GM23338 (cell line): ENCODE measurements at regions not wholly inside any gene's neighbourhood (a gene's known extent, or its start where the extent isn't known, plus 50 kb on each side); places are given as distances from the start of the nearest gene placed in this dataset.
"Not testable (repeated sequence)": the region's sequence is repeated elsewhere in the genome, so short reads cannot be mapped to it uniquely, and the experiment has no call there.

Experiments
- CREB1 ChIP-seq: fragments of 250-450 bp; sonication (Bioruptor Pico); IDR thresholded peaks from 2 replicates; pipeline ENCODE4 v1.5.0; 2020; ENCODE audit warnings: low read depth, mild to moderate bottlenecking, moderate library complexity
- EZH2 ChIP-seq: fragments of 200-600 bp; sonication (generic); IDR thresholded peaks from one replicate; pipeline ENCODE4 v1.8.0; 2017; ENCODE audit warnings: antibody characterized with exemption, mild to moderate bottlenecking, low read depth; ENCODE audit not compliant: unreplicated experiment
- POLR2AphosphoS5 ChIP-seq: IDR thresholded peaks from 2 replicates; pipeline ENCODE4 v1.6.1; 2016; ENCODE audit warnings: antibody characterized with exemption, low read depth
- TF ChIP-seq, protein P1 (sequence below), 2 experiments: fragments of 200-600 bp in 1 of 2; sonication (generic) in 1 of 2; conservative IDR thresholded peaks; 2 replicates each; pipeline versions ENCODE4 v1.5.1 to v1.6.1; 2016 to 2017; ENCODE audit warnings: antibody characterized with exemption in 2 of 2, low read depth in 2 of 2, mild to moderate bottlenecking in 2 of 2, moderate library complexity in 1 of 2
- TF ChIP-seq, protein P2 (sequence below): IDR thresholded peaks from one replicate; pipeline ENCODE4 v1.6.1; 2018; ENCODE audit warnings: antibody characterized with exemption; ENCODE audit not compliant: unreplicated experiment

DNA sequence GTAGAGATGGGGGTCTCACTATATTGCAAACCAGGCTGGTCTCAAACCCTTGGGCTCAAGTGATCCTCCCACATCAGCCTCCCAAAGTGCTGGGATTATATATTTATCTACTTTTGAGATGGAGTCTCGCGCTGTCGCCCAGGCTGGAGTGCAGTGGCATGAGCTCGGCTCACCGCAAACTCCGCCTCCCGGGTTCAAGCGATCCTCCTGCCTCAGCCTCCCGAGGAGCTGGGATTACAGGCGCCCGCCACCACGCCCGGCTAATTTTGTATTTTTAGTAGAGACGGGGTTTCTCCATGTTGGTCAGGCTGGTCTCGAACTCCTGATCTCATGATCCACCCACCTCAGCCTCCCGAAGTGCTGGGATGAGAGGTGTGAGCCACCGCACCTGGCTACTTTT, 80.1 kb upstream of the PPP2R3B start:
- TF ChIP-seq, protein P1, sequence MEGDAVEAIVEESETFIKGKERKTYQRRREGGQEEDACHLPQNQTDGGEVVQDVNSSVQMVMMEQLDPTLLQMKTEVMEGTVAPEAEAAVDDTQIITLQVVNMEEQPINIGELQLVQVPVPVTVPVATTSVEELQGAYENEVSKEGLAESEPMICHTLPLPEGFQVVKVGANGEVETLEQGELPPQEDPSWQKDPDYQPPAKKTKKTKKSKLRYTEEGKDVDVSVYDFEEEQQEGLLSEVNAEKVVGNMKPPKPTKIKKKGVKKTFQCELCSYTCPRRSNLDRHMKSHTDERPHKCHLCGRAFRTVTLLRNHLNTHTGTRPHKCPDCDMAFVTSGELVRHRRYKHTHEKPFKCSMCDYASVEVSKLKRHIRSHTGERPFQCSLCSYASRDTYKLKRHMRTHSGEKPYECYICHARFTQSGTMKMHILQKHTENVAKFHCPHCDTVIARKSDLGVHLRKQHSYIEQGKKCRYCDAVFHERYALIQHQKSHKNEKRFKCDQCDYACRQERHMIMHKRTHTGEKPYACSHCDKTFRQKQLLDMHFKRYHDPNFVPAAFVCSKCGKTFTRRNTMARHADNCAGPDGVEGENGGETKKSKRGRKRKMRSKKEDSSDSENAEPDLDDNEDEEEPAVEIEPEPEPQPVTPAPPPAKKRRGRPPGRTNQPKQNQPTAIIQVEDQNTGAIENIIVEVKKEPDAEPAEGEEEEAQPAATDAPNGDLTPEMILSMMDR (conservative IDR thresholded peaks at IDR 0.05; ENCODE audit: low read depth in 2 of 2): not testable (repeated sequence)
- TF ChIP-seq POLR2AphosphoS5; CREB1 (CRISPR knock-in tag); EZH2: not testable (repeated sequence)
- TF ChIP-seq, protein P2, sequence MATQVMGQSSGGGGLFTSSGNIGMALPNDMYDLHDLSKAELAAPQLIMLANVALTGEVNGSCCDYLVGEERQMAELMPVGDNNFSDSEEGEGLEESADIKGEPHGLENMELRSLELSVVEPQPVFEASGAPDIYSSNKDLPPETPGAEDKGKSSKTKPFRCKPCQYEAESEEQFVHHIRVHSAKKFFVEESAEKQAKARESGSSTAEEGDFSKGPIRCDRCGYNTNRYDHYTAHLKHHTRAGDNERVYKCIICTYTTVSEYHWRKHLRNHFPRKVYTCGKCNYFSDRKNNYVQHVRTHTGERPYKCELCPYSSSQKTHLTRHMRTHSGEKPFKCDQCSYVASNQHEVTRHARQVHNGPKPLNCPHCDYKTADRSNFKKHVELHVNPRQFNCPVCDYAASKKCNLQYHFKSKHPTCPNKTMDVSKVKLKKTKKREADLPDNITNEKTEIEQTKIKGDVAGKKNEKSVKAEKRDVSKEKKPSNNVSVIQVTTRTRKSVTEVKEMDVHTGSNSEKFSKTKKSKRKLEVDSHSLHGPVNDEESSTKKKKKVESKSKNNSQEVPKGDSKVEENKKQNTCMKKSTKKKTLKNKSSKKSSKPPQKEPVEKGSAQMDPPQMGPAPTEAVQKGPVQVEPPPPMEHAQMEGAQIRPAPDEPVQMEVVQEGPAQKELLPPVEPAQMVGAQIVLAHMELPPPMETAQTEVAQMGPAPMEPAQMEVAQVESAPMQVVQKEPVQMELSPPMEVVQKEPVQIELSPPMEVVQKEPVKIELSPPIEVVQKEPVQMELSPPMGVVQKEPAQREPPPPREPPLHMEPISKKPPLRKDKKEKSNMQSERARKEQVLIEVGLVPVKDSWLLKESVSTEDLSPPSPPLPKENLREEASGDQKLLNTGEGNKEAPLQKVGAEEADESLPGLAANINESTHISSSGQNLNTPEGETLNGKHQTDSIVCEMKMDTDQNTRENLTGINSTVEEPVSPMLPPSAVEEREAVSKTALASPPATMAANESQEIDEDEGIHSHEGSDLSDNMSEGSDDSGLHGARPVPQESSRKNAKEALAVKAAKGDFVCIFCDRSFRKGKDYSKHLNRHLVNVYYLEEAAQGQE: not testable (repeated sequence)
